ENCODE measurements at regions not wholly inside any gene's neighbourhood (a gene's known extent, or its start where the extent isn't known, plus 50 kb on each side); places are given as distances from the start of the nearest gene placed in this dataset.

GRCh38 chr6:28673787-28674671 lies 148.3 kb downstream of the GPX5 start:
- TF ChIP-seq EZH2phosphoT487 (IDR thresholded peaks at IDR 0.05; ENCODE audit: insufficient read depth, low read depth): no peak
- TF ChIP-seq EZH2 (IDR thresholded peaks at IDR 0.05; ENCODE audit: insufficient read depth, poor library complexity, severe bottlenecking): no peak

Data from GM23248 (cell line).